GM19324 (cell line): ENCODE measurements at regions not wholly inside any gene's neighbourhood (a gene's known extent, or its start where the extent isn't known, plus 50 kb on each side); places are given as distances from the start of the nearest gene placed in this dataset.
"Not testable (repeated sequence)": the region's sequence is repeated elsewhere in the genome, so short reads cannot be mapped to it uniquely, and the experiment has no call there.

ENCODE experiments used
- ATAC-seq: cut with Tn5 transposase; IDR thresholded peaks from one replicate; pipeline ENCODE4 v1.9.1; 2021; ENCODE audit warnings: mild to moderate bottlenecking, moderate library complexity; ENCODE audit not compliant: unreplicated experiment, low FRiP score

GRCh38 chr10:124194199-124194824, 100.9 kb upstream of the CHST15 start:
- ATAC-seq = peak; percentile 71

GRCh38 chr10:124193309-124193696, 99.9 kb upstream of the CHST15 start:
- no peak for ATAC-seq

- not testable (repeated sequence) for ATAC-seq
These were observed 99.4 kb upstream of the CHST15 start for GRCh38 chr10:124192664-124193308.

DNA sequence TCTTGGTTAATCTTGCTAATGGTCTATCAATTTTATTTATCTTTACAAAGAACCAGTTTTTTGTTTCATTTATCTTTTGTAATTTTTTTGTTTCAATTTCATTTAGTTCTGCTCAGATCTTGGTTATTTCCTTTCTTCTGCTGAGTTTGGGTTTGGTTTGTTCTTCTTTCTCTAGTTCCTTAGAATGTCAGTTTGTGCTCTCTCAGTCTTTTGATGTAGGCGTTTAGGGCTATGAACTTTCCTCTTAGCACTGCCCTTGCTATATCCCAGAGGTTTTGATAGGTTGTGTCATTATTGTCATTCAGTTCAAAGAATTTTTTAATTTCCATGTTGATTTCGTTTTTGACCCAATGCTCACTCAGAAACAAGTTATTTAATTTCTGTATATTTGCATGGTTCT, 97.1 kb upstream of the CHST15 start:
- ATAC-seq = not testable (repeated sequence)

GRCh38 chr10:124186956-124187355, 93.6 kb upstream of the CHST15 start:
- no peak for ATAC-seq

DNA sequence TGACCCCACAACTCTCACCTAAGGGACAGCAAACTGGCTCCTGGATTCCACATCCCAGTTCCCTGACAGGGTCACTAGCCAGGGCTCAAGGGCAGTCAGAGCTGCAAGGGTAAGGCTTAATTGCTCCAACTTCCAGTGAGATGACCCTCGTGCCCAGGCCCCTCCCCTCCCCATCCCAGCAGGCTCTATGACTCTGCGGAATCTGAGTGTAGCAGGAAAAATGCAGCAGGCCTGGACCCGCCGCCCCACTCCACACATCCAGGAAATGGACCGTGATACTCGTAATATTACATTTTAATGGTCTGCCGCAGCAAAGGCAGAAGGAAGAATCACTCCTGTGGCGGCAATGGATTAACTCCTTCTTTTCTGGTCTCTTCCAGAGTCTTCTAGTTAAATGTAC, 91.7 kb upstream of the CHST15 start:
- no peak for ATAC-seq

DNA sequence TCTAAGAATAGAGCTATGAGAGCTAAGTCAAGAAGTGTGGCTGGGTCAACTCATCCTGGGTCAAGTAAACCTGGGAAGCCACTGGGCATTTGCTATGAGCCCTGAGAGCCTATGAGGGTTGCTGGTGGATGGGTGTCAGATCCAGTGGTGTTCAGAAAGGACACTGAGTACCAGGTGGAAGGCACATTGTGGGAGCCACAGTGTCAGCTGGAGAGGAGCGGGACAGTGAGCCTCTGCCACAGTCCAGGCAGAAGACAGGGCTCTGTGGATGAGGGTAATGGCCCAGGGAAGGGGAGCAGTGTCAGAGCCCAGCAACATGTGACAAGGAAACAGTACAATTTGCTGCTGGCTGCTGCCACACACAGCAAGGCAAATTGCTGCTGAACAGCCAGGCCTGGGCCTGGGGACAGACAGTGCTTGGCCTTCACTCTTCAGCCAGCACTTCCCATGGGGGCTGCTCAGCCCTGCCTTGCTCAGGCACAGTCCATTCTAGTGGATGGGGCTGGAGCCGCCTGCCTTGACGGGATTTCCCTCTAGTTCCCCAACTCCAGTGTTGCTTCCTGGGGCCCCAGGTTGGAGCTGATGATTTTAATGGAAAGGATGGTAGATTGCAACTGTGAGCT, 90.9 kb upstream of the CHST15 start:
- no peak for ATAC-seq

DNA sequence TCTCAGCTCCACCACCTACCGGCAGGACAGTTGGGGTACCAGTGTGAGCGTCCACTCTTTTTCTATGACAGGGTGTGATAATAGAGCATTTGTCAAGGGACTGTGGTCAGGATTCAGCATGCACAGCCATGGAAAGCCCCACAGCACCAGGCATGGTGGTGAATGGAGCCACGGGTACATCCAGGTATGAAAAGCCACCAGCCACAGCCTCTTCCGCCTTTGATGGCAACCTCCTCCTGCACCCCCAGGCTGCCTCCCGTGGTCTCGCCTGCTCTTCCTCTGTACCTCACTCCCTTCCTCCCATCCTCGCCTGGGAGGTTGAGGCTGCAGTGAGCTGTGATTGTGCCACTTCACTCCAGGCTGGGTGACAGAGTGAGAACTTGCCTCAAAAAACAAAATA, 90.2 kb upstream of the CHST15 start:
- no peak for ATAC-seq

DNA sequence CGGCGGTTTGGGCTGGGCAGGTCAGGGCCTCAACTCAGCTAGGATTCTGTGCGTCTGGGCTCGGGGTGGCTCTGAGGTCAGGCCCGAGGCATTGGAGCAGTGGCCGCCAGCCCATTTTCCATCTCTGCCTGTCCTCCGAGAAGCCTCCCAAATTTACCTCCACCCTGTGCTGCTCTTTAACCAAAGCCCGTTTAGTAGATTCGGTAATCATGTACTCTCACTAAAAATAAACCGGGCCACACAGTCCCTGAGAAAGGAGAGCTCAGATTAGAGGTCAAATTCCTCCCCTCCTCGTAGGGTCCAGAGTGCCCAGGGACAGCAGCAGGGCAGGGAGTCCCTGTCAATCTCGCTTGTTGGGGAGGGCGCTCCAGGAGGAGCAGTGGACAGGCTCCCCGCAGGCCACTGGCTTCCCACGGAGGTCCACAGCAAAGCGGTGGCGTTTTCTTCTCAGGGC, 88.7 kb upstream of the CHST15 start:
- ATAC-seq = no peak

DNA sequence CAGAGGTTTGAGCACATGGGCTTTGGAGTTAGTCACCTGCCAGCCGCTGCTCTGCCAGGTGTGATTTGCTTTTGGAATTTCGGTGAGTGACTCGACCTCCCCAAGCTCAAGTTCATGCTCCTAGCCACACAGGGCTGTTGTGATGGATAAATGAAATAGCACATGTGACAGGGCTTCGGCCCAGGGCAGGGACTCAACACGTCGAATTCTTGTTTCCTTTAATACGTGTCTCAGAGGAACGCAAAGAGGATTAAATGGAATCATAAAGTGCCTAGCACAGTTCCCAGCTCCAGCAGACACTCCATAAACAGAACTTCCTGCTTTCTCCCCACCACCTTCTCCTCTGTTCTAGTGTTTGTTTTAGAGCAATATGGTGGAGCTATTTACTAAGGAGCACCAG, 88.3 kb upstream of the CHST15 start:
- no peak for ATAC-seq

- no peak for ATAC-seq
These were observed 87.7 kb upstream of the CHST15 start for GRCh38 chr10:124180947-124181549.

- no peak for ATAC-seq
These were observed 86.8 kb upstream of the CHST15 start for GRCh38 chr10:124180044-124180745.

DNA sequence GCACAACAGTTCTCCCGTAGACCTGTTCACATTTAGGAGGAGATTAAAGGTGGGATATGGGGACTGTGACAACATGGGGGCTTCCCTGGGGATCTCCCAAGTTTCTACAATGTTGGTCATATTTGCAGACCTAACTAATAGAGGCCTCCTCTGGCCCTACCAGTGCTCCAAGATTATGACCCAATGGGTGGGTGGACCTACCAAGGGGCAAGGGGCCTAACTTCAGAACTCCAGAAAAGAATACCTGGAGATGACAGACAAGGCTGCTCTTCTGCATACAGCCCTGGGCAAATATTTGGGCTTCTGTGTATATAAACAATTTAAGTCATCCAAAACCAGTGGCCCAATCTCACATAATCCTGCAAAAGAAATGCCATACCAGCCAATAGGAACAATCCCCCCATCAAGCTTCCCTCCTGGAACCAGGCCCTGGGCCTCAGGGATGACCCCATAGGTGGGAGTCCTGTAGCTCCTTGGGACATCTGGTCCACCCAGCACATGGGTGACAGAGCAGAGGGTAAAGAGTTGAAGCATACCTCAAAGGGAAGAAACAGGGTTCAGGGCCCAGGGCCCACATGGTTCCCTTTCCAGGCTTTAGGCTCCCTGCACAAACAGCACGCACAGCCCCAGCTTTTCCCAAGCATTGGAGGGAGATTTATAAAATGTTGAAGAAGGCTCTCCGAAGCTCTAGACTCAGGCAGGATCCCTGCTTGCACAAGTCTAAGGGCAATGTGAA, 86.1 kb upstream of the CHST15 start:
- no peak for ATAC-seq

DNA sequence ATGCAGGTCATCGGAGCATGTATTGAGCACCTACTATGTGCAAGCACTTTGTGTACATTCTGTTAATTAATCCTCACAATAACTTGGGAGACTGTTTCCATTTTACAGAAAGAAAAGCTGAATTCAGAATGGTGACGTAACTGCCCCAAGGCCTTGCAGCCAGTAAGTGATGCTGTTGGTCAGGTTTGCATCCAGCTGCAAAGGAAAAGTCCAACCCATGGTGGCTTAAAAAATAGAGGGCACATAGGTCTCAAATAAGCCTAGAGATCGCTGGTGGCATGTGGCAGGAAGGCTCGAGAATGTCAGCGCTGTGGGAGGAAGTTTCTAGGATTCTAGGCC, 83.8 kb upstream of the CHST15 start:
- ATAC-seq = no peak

DNA sequence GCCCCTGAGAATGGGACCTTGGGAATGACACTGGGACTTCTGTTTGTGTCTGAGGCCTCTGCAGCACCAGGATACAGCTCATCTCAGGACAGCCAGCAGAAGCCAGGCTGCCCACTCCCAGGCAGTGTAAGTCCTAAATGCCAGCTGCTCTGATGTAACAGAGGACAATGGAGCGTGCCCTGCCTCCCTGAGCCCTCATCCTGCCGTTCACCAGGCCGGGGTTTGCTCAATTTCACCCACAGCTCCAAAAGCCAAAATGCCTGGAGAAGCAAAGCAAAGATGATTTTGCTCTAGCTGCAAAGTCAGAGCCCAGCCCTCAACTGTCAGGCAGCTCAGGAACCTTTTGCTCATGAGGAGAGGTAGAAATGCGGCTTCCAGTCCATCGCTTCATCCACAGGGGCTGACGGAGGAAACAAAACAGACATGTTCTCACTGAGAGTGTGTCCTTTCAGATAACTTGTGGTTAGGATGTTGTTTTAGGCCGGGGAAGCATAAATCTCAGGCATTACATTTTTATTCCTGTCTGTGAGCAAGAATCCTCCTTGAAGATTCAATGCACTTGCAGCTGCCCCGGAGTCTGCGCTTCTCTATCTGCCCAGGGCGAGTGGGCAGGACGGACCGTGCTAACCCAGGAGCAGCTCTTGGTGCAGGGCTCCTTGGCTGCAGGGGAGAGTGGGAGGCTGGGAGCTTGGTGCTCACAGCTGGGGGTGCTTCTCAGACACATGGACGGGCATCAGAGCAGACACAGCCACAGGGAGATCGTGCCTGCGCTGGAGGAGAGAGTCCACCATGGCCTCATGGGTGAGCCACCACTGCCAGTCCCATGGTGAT, 83.2 kb upstream of the CHST15 start:
- no peak for ATAC-seq

GRCh38 chr10:124175701-124176348, 82.4 kb upstream of the CHST15 start:
- no peak for ATAC-seq

DNA sequence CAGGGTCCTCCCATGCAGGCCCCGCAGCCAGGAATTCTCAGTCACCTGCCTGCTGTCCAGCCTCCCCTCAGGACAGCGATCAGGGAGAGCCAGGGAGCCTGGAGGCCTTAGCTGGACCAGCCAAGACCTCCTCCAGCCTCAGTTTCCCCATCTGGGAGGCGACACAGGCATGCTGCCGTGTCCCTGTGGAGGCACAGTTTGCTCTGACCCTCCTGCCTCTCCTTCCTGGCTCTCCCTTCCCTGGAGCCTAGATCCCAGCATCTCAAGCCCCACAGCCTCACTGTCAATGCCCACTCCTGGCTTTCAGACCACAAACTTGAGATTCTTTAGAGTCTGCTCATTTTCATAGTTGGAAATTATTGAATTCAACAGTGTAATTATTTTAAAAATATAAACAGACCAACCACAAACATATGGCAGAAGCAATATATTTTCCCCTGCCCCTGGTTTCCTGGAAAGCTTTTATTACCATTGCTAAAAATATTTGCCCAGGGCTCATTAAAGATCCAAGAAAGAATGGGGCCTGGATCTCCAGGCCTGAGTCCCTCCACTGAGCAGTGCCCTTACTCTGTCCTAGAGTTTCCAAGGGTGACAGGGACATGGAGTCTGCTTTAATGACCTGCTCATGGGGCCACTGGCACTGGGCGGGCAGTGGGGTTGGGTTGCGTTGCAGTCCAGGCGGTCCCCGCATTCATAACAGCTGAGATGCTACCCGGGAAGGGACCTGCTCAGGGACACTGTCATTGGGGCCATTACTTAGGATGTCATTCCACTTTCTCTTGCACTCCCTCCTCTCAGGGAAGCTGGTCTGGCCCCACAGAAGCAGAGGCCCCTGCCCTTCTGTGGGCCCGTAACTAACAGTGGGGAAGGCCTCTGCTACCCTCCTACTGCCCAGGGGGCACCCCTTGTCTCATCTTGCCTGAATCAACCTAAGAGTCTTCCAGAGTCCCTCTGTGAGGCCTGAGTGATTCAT, 81.6 kb upstream of the CHST15 start:
- ATAC-seq = no peak

DNA sequence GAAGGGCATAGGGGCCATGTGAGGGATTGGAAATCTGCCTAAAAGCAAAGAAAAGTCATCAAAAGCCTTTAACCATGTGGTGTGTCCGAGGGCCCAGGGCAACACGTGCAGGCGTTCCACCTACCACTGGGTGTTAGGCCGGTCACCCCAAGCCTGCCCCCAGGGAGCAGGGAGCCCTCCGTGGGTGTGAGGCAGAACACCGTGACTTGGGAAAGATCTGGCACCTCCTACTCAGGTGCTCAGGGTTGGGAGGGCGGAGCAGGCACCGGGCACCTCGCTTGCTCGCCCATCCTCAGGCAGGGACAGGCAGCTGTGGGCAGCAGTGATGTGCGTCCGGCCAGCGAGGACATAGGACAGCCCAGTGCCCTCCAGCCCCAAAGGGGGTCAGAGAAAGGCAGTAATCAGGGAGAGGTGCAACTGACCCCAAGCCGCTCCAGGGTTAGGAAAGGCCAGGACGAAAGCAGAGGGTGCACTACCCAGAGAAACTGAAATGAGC, 80.7 kb upstream of the CHST15 start:
- ATAC-seq = no peak
